Upper lobe of left lung (tissue), 6 donors: ENCODE measurements at regions not wholly inside any gene's neighbourhood (a gene's known extent, or its start where the extent isn't known, plus 50 kb on each side); places are given as distances from the start of the nearest gene placed in this dataset.

Experiments used
- ATAC-seq, 2 donors: fragments of 200-7000 bp; cut with Tn5 transposase; one replicate each; pipeline ENCODE4 v1.9.1; 2022; ENCODE audit warnings: mild to moderate bottlenecking in 2 of 2, moderate library complexity in 2 of 2; ENCODE audit not compliant: low FRiP score in 2 of 2
- DNase-seq, 2 donors: peaks; one replicate each; pipeline ENCODE4 v3.0.0-alpha.2; 2019 to 2020
- H3K27ac ChIP-seq, 4 donors: fragments of 200-600 bp; sonication (generic); one replicate each; pipeline ENCODE4 v1.5.1; 2016 to 2019
- H3K27me3 ChIP-seq, 4 donors: fragments of 200-600 bp; sonication (generic); one replicate each; pipeline ENCODE4 v1.5.1; 2017 to 2019
- H3K36me3 ChIP-seq, 4 donors: fragments of 200-600 bp; sonication (generic); one replicate each; pipeline ENCODE4 v1.5.1; 2016 to 2019
- H3K4me1 ChIP-seq, 4 donors: fragments of 200-600 bp; sonication (generic); one replicate each; pipeline ENCODE4 v1.5.1; 2018 to 2019
- H3K4me3 ChIP-seq, 4 donors: fragments of 200-600 bp; sonication (generic); one replicate each; pipeline ENCODE4 v1.5.1; 2017 to 2019; ENCODE audit warnings: mild to moderate bottlenecking in 2 of 4, moderate library complexity in 1 of 4
- H3K9me3 ChIP-seq, 4 donors: fragments of 200-600 bp; sonication (generic); one replicate each; pipeline ENCODE4 v1.5.1; 2018 to 2019
- CTCF ChIP-seq, 6 experiments: fragments of 450-650 bp in 4 of 6; fragments of 200-600 bp in 2 of 6; sonication (generic) in 2 of 6; IDR thresholded peaks; one replicate each; pipeline ENCODE4 v1.5.1; 2016 to 2019; ENCODE audit warnings: antibody characterized with exemption in 6 of 6
- EP300 ChIP-seq, 4 donors: sonication (generic); formaldehyde crosslinking; IDR thresholded peaks; one replicate each; pipeline ENCODE4 v1.5.1; 2017; ENCODE audit warnings: antibody characterized with exemption in 4 of 4, control low read depth in 2 of 4
- POLR2A ChIP-seq, 4 donors: fragments of 450-650 bp; IDR thresholded peaks; one replicate each; pipeline ENCODE4 v1.5.1; 2016 to 2017; ENCODE audit warnings: antibody characterized with exemption in 4 of 4, mild to moderate bottlenecking in 2 of 4
- POLR2AphosphoS5 ChIP-seq, 2 donors: sonication (generic); formaldehyde crosslinking; IDR thresholded peaks; one replicate each; pipeline ENCODE4 v1.5.1; 2017; ENCODE audit warnings: antibody characterized with exemption in 2 of 2
- WGBS, 2 donors: methylation state at CpG; one replicate each; pipeline ENCODE4 v1.1.5; 2017 to 2018; 5-methylcytosine and 5-hydroxymethylcytosine counted together
- donor health status: DM: no; HTN: no; CAD: no; lungs with moderate emphysema.
- donor health status: DM: no; HTN: yes; CAD: no; lungs with severe emphysema.

- no peaks in the 10 kb centered on the region for H3K4me1 ChIP-seq
- H3K4me3 ChIP-seq = no peak overlapping the region
- H3K27me3 ChIP-seq = no peaks in the 10 kb centered on the region
- H3K36me3 ChIP-seq = no peaks in the 10 kb centered on the region
- H3K9me3 ChIP-seq = no peaks in the 10 kb centered on the region
- ATAC-seq (no peak), DNase-seq (no peak)
- TF ChIP-seq EP300 (IDR thresholded peaks at IDR 0.05) (no peak), POLR2A (IDR thresholded peaks at IDR 0.05) (no peak), POLR2AphosphoS5 (IDR thresholded peaks at IDR 0.05) (no peak), CTCF (IDR thresholded peaks at IDR 0.05) (no peak)
- 53 to 70% methylated on average over 2 of the region's 2 CpGs for WGBS, 2 donors
- no peak overlapping the region for H3K27ac ChIP-seq
Observed at GRCh38 chr17:54770836-54771235, 129.8 kb upstream of the TOM1L1 start.

GRCh38 chr17:54771409-54771915, 129.2 kb upstream of the TOM1L1 start:
- TF ChIP-seq CTCF (IDR thresholded peaks at IDR 0.05) = no peak
- no peak for TF ChIP-seq EP300 (IDR thresholded peaks at IDR 0.05)
- TF ChIP-seq POLR2A (IDR thresholded peaks at IDR 0.05) = no peak
- TF ChIP-seq POLR2AphosphoS5 (IDR thresholded peaks at IDR 0.05) = no peak
- DNase-seq (no peak), ATAC-seq (no peak)
- Histone ChIP-seq H3K27me3 (no peaks in the 10 kb centered on the region), H3K4me3 (no peak overlapping the region), H3K27ac (no peak overlapping the region), H3K4me1 (no peaks in the 10 kb centered on the region), H3K36me3 (no peaks in the 10 kb centered on the region), H3K9me3 (no peaks in the 10 kb centered on the region)
- WGBS, 2 donors = 42 to 47% methylated on average over 1 of the region's 1 CpG

- WGBS, 2 donors = 76 to 85% methylated on average over 2 of the region's 2 CpGs
- no peaks in the 10 kb centered on the region for H3K9me3 ChIP-seq
- ATAC-seq (no peak), DNase-seq (no peak)
- no peak overlapping the region for H3K27ac ChIP-seq
- no peaks in the 10 kb centered on the region for H3K4me1 ChIP-seq
- H3K27me3 ChIP-seq = no peaks in the 10 kb centered on the region
- H3K4me3 ChIP-seq = no peak overlapping the region
- TF ChIP-seq EP300 (IDR thresholded peaks at IDR 0.05) (no peak), CTCF (IDR thresholded peaks at IDR 0.05) (no peak), POLR2A (IDR thresholded peaks at IDR 0.05) (no peak), POLR2AphosphoS5 (IDR thresholded peaks at IDR 0.05) (no peak)
- no peaks in the 10 kb centered on the region for H3K36me3 ChIP-seq
Observed at GRCh38 chr17:54780238-54780637, 120.4 kb upstream of the TOM1L1 start.

- Histone ChIP-seq H3K27me3 (no peaks in the 10 kb centered on the region), H3K36me3 (no peaks in the 10 kb centered on the region), H3K27ac (no peak overlapping the region), H3K4me1 (no peaks in the 10 kb centered on the region), H3K4me3 (no peak overlapping the region), H3K9me3 (no peaks in the 10 kb centered on the region)
- DNase-seq = no peak
- WGBS, 2 donors = 56 to 67% methylated on average over 3 of the region's 3 CpGs
- TF ChIP-seq POLR2A (IDR thresholded peaks at IDR 0.05) (no peak), POLR2AphosphoS5 (IDR thresholded peaks at IDR 0.05) (no peak), EP300 (IDR thresholded peaks at IDR 0.05) (no peak), CTCF (IDR thresholded peaks at IDR 0.05) (no peak)
- ATAC-seq = no peak
Observed at GRCh38 chr17:54781389-54781788, 119.3 kb upstream of the TOM1L1 start.

GRCh38 chr17:54784305-54784704, 116.3 kb upstream of the TOM1L1 start:
- Histone ChIP-seq H3K27me3 (no peaks in the 10 kb centered on the region), H3K4me1 (no peaks in the 10 kb centered on the region), H3K27ac (no peak overlapping the region), H3K9me3 (no peaks in the 10 kb centered on the region), H3K4me3 (no peak overlapping the region), H3K36me3 (no peaks in the 10 kb centered on the region)
- ATAC-seq (no peak), DNase-seq (no peak)
- WGBS, 2 donors = 79 to 80% methylated on average over 3 of the region's 3 CpGs
- TF ChIP-seq CTCF (IDR thresholded peaks at IDR 0.05) = no peak
- no peak for TF ChIP-seq POLR2AphosphoS5 (IDR thresholded peaks at IDR 0.05)
- TF ChIP-seq POLR2A (IDR thresholded peaks at IDR 0.05) = no peak
- no peak for TF ChIP-seq EP300 (IDR thresholded peaks at IDR 0.05)
